ENCODE measurements at regions not wholly inside any gene's neighbourhood (a gene's known extent, or its start where the extent isn't known, plus 50 kb on each side); places are given as distances from the start of the nearest gene placed in this dataset.

GRCh38 chr2:103327386-103327785, 565.6 kb downstream of the TMEM182 start:
- no peaks in the 10 kb centered on the region for H3K9me2 ChIP-seq (replicated peaks; ENCODE audit: low read depth, low read length)
- H3K79me2 ChIP-seq (ENCODE audit: insufficient read depth, low read length) = no peaks in the 10 kb centered on the region
- no peaks in the 10 kb centered on the region for H3K9me3 ChIP-seq (ENCODE audit: insufficient read depth, low read depth, low read length)
- H3K4me1 ChIP-seq (ENCODE audit: insufficient read depth, low read length, poor library complexity, severe bottlenecking) = no peaks in the 10 kb centered on the region
- H3F3A ChIP-seq (ENCODE audit: low read depth) = no peaks in the 10 kb centered on the region
- H3K4me3 ChIP-seq (ENCODE audit: low read length, poor library complexity, severe bottlenecking) = no peak overlapping the region
- H4K20me1 ChIP-seq (ENCODE audit: insufficient read depth, low read length, poor library complexity, severe bottlenecking) = no peaks in the 10 kb centered on the region
- no peaks in the 10 kb centered on the region for H3K27me3 ChIP-seq (ENCODE audit: insufficient read depth, low read length, poor library complexity, severe bottlenecking)
- no peak overlapping the region for H3K4me2 ChIP-seq (ENCODE audit: low read depth, low read length, poor library complexity, severe bottlenecking)
- no peaks in the 10 kb centered on the region for H3K36me3 ChIP-seq (ENCODE audit: insufficient read depth, low read length)
- TF ChIP-seq EZH2phosphoT487 (IDR thresholded peaks at IDR 0.05; ENCODE audit: borderline replicate concordance) (no peak), CTCF (conservative IDR thresholded peaks at IDR 0.05; ENCODE audit: low read length) (no peak)
- H3K9ac ChIP-seq (ENCODE audit: low read depth, low read length, poor library complexity, severe bottlenecking) = no peak overlapping the region
- H2AFZ ChIP-seq (ENCODE audit: low read length) = no peak overlapping the region

GRCh38 chr2:103327966-103328365, 566.1 kb downstream of the TMEM182 start:
- H3K4me1 ChIP-seq (ENCODE audit: insufficient read depth, low read length, poor library complexity, severe bottlenecking) = no peaks in the 10 kb centered on the region
- no peaks in the 10 kb centered on the region for H3K27me3 ChIP-seq (ENCODE audit: insufficient read depth, low read length, poor library complexity, severe bottlenecking)
- no peaks in the 10 kb centered on the region for H3F3A ChIP-seq (ENCODE audit: low read depth)
- H4K20me1 ChIP-seq (ENCODE audit: insufficient read depth, low read length, poor library complexity, severe bottlenecking) = no peaks in the 10 kb centered on the region
- H3K9me3 ChIP-seq (ENCODE audit: insufficient read depth, low read depth, low read length) = no peaks in the 10 kb centered on the region
- H3K36me3 ChIP-seq (ENCODE audit: insufficient read depth, low read length) = no peaks in the 10 kb centered on the region
- TF ChIP-seq EZH2phosphoT487 (IDR thresholded peaks at IDR 0.05; ENCODE audit: borderline replicate concordance) (no peak), CTCF (conservative IDR thresholded peaks at IDR 0.05; ENCODE audit: low read length) (no peak)
- H3K9ac ChIP-seq (ENCODE audit: low read depth, low read length, poor library complexity, severe bottlenecking) = no peak overlapping the region
- H3K4me2 ChIP-seq (ENCODE audit: low read depth, low read length, poor library complexity, severe bottlenecking) = no peak overlapping the region
- H3K79me2 ChIP-seq (ENCODE audit: insufficient read depth, low read length) = no peaks in the 10 kb centered on the region
- H2AFZ ChIP-seq (ENCODE audit: low read length) = no peak overlapping the region
- H3K4me3 ChIP-seq (ENCODE audit: low read length, poor library complexity, severe bottlenecking) = no peak overlapping the region
- H3K9me2 ChIP-seq (replicated peaks; ENCODE audit: low read depth, low read length) = no peaks in the 10 kb centered on the region

GRCh38 chr2:103335403-103335802, 573.6 kb downstream of the TMEM182 start:
- Histone ChIP-seq H2AFZ (ENCODE audit: low read length) (no peak overlapping the region), H3K36me3 (ENCODE audit: insufficient read depth, low read length) (no peaks in the 10 kb centered on the region), H3K27me3 (ENCODE audit: insufficient read depth, low read length, poor library complexity, severe bottlenecking) (no peaks in the 10 kb centered on the region), H3K4me3 (ENCODE audit: low read length, poor library complexity, severe bottlenecking) (no peak overlapping the region), H3K79me2 (ENCODE audit: insufficient read depth, low read length) (no peaks in the 10 kb centered on the region), H3K9me2 (replicated peaks; ENCODE audit: low read depth, low read length) (no peaks in the 10 kb centered on the region), H3K4me1 (ENCODE audit: insufficient read depth, low read length, poor library complexity, severe bottlenecking) (no peaks in the 10 kb centered on the region), H4K20me1 (ENCODE audit: insufficient read depth, low read length, poor library complexity, severe bottlenecking) (no peaks in the 10 kb centered on the region), H3K9ac (ENCODE audit: low read depth, low read length, poor library complexity, severe bottlenecking) (no peak overlapping the region), H3F3A (ENCODE audit: low read depth) (no peaks in the 10 kb centered on the region), H3K4me2 (ENCODE audit: low read depth, low read length, poor library complexity, severe bottlenecking) (no peak overlapping the region), H3K9me3 (ENCODE audit: insufficient read depth, low read depth, low read length) (no peaks in the 10 kb centered on the region)
- TF ChIP-seq EZH2phosphoT487 (IDR thresholded peaks at IDR 0.05; ENCODE audit: borderline replicate concordance) (no peak), CTCF (conservative IDR thresholded peaks at IDR 0.05; ENCODE audit: low read length) (no peak)
